HG03565 (cell line): ENCODE measurements at regions not wholly inside any gene's neighbourhood (a gene's known extent, or its start where the extent isn't known, plus 50 kb on each side); places are given as distances from the start of the nearest gene placed in this dataset.
"Not testable (repeated sequence)": the region's sequence is repeated elsewhere in the genome, so short reads cannot be mapped to it uniquely, and the experiment has no call there.

Experiments used
- ATAC-seq: cut with Tn5 transposase; IDR thresholded peaks from one replicate; pipeline ENCODE4 v1.9.1; 2021; ENCODE audit warnings: mild to moderate bottlenecking, moderate library complexity; ENCODE audit not compliant: unreplicated experiment

GRCh38 chr4:153877898-153878297, 89.0 kb upstream of the SFRP2 start:
- no peak for ATAC-seq

DNA sequence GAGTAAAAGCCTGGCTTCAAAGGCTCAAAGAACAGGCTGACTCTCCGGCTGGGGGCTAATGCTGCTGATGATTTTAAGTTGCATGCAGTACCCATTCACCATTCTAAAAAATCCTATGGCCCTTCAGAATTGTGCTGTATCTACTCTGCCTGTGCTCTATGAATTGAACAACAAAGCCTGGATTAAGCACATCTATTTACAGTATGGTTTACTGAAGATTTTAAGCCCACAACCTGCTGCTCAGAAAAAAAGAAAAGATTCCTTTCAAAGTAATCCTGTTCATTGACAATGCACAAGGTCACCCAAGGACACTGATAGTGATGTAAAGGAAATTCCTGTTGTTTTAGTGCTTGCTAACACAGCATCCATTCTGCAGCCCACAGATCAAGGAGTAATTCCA, 84.9 kb upstream of the SFRP2 start:
- no peak for ATAC-seq

DNA sequence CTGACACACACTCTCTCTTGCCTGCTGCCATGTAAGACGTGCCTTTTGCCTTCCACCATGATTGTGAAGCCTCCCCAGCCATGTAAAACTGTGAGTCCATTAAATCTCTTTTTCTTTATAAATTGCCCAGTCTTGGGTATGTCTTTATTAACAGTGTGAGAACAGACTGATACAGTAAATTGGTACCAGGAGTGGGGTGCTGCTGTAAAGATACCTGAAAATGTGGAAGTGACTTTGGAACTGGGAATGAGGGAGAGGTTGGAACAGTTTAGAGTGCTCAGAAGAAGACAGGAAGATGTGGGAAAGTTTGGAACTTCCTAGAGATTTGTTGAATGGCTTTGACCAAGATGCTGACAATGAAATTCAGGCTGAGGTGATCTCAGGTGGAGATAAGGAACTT, 77.9 kb upstream of the SFRP2 start:
- not testable (repeated sequence) for ATAC-seq

GRCh38 chr4:153852501-153852900, 63.6 kb upstream of the SFRP2 start:
- ATAC-seq: no peak

GRCh38 chr4:153850533-153851280, 61.8 kb upstream of the SFRP2 start:
- ATAC-seq: no peak

GRCh38 chr4:153844144-153844543, 55.3 kb upstream of the SFRP2 start:
- no peak for ATAC-seq
